ENCODE measurements at regions not wholly inside any gene's neighbourhood (a gene's known extent, or its start where the extent isn't known, plus 50 kb on each side); places are given as distances from the start of the nearest gene placed in this dataset.
"Not testable (repeated sequence)": the region's sequence is repeated elsewhere in the genome, so short reads cannot be mapped to it uniquely, and the experiment has no call there.

DNA sequence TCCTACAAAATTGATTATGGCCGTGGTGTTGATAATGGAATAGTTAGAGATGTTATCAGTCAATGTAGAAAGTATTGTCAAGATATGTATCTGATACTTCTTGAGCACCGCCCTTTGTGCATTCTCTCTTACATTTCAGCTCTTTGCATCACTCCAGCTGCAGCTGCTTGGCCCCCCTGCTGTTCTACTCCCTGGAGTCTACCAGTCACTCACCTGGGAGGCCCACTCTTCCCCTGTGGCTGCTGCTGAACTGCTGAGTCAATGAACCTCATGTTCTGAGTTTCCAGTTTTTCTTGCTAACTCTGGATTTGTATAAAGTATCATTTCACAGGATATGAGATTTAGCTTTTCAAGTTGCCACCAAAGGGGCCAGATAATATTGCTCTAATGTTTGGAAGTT, 312.8 kb upstream of the SLC16A7 start:
- no peak for TF ChIP-seq EZH2 (IDR thresholded peaks at IDR 0.05; ENCODE audit: borderline replicate concordance, low read depth, low read length, poor library complexity, severe bottlenecking)
- TF ChIP-seq, protein P1, sequence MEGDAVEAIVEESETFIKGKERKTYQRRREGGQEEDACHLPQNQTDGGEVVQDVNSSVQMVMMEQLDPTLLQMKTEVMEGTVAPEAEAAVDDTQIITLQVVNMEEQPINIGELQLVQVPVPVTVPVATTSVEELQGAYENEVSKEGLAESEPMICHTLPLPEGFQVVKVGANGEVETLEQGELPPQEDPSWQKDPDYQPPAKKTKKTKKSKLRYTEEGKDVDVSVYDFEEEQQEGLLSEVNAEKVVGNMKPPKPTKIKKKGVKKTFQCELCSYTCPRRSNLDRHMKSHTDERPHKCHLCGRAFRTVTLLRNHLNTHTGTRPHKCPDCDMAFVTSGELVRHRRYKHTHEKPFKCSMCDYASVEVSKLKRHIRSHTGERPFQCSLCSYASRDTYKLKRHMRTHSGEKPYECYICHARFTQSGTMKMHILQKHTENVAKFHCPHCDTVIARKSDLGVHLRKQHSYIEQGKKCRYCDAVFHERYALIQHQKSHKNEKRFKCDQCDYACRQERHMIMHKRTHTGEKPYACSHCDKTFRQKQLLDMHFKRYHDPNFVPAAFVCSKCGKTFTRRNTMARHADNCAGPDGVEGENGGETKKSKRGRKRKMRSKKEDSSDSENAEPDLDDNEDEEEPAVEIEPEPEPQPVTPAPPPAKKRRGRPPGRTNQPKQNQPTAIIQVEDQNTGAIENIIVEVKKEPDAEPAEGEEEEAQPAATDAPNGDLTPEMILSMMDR (conservative IDR thresholded peaks at IDR 0.05; ENCODE audit: low read depth, low read length): no peak
- H3K27me3 ChIP-seq (replicated peaks; ENCODE audit: insufficient read depth, low read depth, low read length, poor library complexity): no peaks in the 10 kb centered on the region
- intact Hi-C loops (cut with micrococcal nuclease; ENCODE audit: unreplicated experiment): no loop called here
- H3K27ac ChIP-seq (ENCODE audit: low read depth, low read length, poor library complexity, severe bottlenecking): no peak overlapping the region
- no peaks in the 10 kb centered on the region for H3K36me3 ChIP-seq (ENCODE audit: insufficient read depth, low read length, poor library complexity, severe bottlenecking)
- H3K4me1 ChIP-seq (ENCODE audit: insufficient read depth, low read length, poor library complexity, severe bottlenecking): no peaks in the 10 kb centered on the region
- H3K4me3 ChIP-seq (ENCODE audit: low read depth, low read length, poor library complexity, severe bottlenecking): no peak overlapping the region
- no TSS peak for BruUV-seq (replicated peaks)
- ChIA-PET CTCF (no interaction called here), POLR2A (ENCODE audit: low non-redundant PET) (no interaction called here)
- DNase-seq (ENCODE audit: low spot score): no peak
- H3K9me3 ChIP-seq (ENCODE audit: low read depth, low read length, poor library complexity, severe bottlenecking): no peaks in the 10 kb centered on the region

DNA sequence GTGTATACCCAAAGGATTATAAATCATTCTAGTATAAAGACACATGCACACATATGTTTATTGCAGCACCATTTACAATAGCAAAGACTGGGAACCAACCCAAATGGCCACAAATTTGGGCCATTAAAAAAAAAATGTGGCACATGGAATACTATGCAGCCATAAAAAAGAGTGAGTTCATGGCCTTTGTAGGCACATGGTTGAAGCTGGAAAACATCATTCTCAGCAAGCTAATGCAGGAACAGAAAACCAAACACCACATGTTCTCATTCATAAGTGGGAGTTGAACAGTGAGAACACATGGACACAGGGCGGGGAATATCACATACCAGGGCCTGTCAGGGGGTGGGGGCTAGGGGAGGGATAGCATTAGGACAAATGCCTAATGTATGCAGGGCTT, 322.3 kb upstream of the SLC16A7 start:
- H3K4me3 ChIP-seq (ENCODE audit: low read depth, low read length, poor library complexity, severe bottlenecking); DNase-seq (ENCODE audit: low spot score); intact Hi-C loops (cut with micrococcal nuclease; ENCODE audit: unreplicated experiment); POLR2A ChIA-PET (ENCODE audit: low non-redundant PET); H3K9me3 ChIP-seq (ENCODE audit: low read depth, low read length, poor library complexity, severe bottlenecking); H3K27me3 ChIP-seq (replicated peaks; ENCODE audit: insufficient read depth, low read depth, low read length, poor library complexity); H3K27ac ChIP-seq (ENCODE audit: low read depth, low read length, poor library complexity, severe bottlenecking); BruUV-seq (replicated peaks); H3K4me1 ChIP-seq (ENCODE audit: insufficient read depth, low read length, poor library complexity, severe bottlenecking); H3K36me3 ChIP-seq (ENCODE audit: insufficient read depth, low read length, poor library complexity, severe bottlenecking); CTCF ChIA-PET: not testable (repeated sequence)

DNA sequence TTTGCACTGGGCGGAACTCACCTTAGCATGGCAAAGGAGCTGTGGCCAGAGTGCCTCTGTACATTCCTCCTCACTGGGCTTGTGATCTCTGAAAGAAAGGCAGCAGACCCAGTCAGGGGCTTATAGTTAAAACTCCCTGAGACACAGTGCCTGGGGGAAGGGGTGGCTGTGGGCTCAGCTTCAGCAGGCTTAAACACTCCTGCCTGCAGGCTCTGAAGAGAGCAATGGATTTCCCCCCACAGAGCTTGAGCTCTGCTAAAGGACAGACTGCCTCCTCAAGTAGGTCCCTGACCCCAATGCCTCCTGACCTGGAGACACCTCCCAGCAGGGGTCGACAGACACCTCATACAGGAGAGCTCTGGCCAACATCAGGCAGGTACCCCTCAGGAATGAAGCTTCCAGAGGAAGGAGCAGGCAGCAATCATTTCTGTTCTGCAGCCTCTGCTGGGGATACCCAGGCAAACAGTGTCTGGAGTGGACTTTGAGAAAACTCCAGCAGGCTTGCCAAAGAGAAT, 327.5 kb upstream of the SLC16A7 start:
- TF ChIP-seq, protein P1 (conservative IDR thresholded peaks at IDR 0.05; ENCODE audit: low read depth, low read length): no peak
- no peak for TF ChIP-seq EZH2 (IDR thresholded peaks at IDR 0.05; ENCODE audit: borderline replicate concordance, low read depth, low read length, poor library complexity, severe bottlenecking)
- no peak overlapping the region for H3K4me3 ChIP-seq (ENCODE audit: low read depth, low read length, poor library complexity, severe bottlenecking)
- H3K4me1 ChIP-seq (ENCODE audit: insufficient read depth, low read length, poor library complexity, severe bottlenecking): no peaks in the 10 kb centered on the region
- no peaks in the 10 kb centered on the region for H3K9me3 ChIP-seq (ENCODE audit: low read depth, low read length, poor library complexity, severe bottlenecking)
- no peaks in the 10 kb centered on the region for H3K27me3 ChIP-seq (replicated peaks; ENCODE audit: insufficient read depth, low read depth, low read length, poor library complexity)
- no peak for DNase-seq (ENCODE audit: low spot score)
- H3K36me3 ChIP-seq (ENCODE audit: insufficient read depth, low read length, poor library complexity, severe bottlenecking): no peaks in the 10 kb centered on the region
- no TSS peak for BruUV-seq (replicated peaks)
- intact Hi-C loops (cut with micrococcal nuclease; ENCODE audit: unreplicated experiment): no loop called here
- POLR2A ChIA-PET (ENCODE audit: low non-redundant PET): no interaction called here
- no peak overlapping the region for H3K27ac ChIP-seq (ENCODE audit: low read depth, low read length, poor library complexity, severe bottlenecking)
- CTCF ChIA-PET: no interaction called here

DNA sequence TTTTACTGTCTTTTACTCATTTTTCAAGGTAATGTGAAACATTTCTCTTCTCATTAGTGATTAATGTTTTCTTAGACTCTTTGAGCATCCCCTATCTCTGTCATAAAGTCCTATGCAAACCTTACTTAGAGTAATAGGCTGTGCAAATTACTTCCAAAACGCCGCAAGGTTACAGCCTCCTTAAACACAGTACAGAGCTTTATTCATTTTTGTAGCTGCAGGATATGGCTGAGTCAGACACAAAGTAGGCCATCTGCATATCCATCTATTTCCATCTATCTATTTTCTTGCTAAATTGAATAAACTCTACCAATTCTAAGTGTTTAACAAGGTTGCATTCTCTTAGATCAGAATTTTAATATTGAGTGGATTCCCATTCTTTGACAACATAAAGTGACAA, 335.6 kb upstream of the SLC16A7 start:
- Histone ChIP-seq H3K36me3 (ENCODE audit: insufficient read depth, low read length, poor library complexity, severe bottlenecking) (no peaks in the 10 kb centered on the region), H3K27ac (ENCODE audit: low read depth, low read length, poor library complexity, severe bottlenecking) (no peak overlapping the region), H3K4me3 (ENCODE audit: low read depth, low read length, poor library complexity, severe bottlenecking) (no peak overlapping the region), H3K4me1 (ENCODE audit: insufficient read depth, low read length, poor library complexity, severe bottlenecking) (no peaks in the 10 kb centered on the region), H3K9me3 (ENCODE audit: low read depth, low read length, poor library complexity, severe bottlenecking) (no peaks in the 10 kb centered on the region), H3K27me3 (replicated peaks; ENCODE audit: insufficient read depth, low read depth, low read length, poor library complexity) (no peaks in the 10 kb centered on the region)
- no TSS peak for BruUV-seq (replicated peaks)
- ChIA-PET CTCF (no interaction called here), POLR2A (ENCODE audit: low non-redundant PET) (no interaction called here)
- TF ChIP-seq, protein P1 (conservative IDR thresholded peaks at IDR 0.05; ENCODE audit: low read depth, low read length): no peak
- TF ChIP-seq EZH2 (IDR thresholded peaks at IDR 0.05; ENCODE audit: borderline replicate concordance, low read depth, low read length, poor library complexity, severe bottlenecking): no peak
- no peak for DNase-seq (ENCODE audit: low spot score)
- intact Hi-C loops (cut with micrococcal nuclease; ENCODE audit: unreplicated experiment): no loop called here
